BLaER1 treated with 17β-estradiol and CSF1 and Interleukin-3, amounts not matched to agents 10 nM and 100 nM (cell line): ENCODE measurements at regions not wholly inside any gene's neighbourhood (a gene's known extent, or its start where the extent isn't known, plus 50 kb on each side); places are given as distances from the start of the nearest gene placed in this dataset.
A peak's percentile ranks its signal among the peaks of the same experiment; 100 is the strongest.

Source experiments
- H3K27ac ChIP-seq, 11 experiments: shearing (Covaris generic); formaldehyde crosslinking; 2 replicates each; pipeline ENCODE4 v1.8.1; 2022
- H3K27me3 ChIP-seq, 11 experiments: shearing (Covaris generic); formaldehyde crosslinking; 2 replicates each; pipeline ENCODE4 v1.8.1; 2022
- H3K36me3 ChIP-seq, 11 experiments: shearing (Covaris generic); formaldehyde crosslinking; 2 replicates each; pipeline ENCODE4 v1.8.1; 2022
- H3K4me1 ChIP-seq, 10 experiments: shearing (Covaris generic); formaldehyde crosslinking; 2 replicates each; pipeline ENCODE4 v1.8.1; 2022
- H3K4me2 ChIP-seq, 11 experiments: shearing (Covaris generic); formaldehyde crosslinking; 2 replicates each; pipeline ENCODE4 v1.8.1; 2022
- H3K4me3 ChIP-seq, 10 experiments: shearing (Covaris generic); formaldehyde crosslinking; 2 replicates each; pipeline ENCODE4 v1.8.1; 2022
- H3K9ac ChIP-seq, 11 experiments: shearing (Covaris generic); formaldehyde crosslinking; 2 replicates each; pipeline ENCODE4 v1.8.1; 2022
- H3K9me3 ChIP-seq, 11 experiments: shearing (Covaris generic); formaldehyde crosslinking; replicated peaks in 1 of 11; 2 replicates each; pipeline ENCODE4 v1.8.1; 2022
- H4K20me1 ChIP-seq, 11 experiments: shearing (Covaris generic); formaldehyde crosslinking; 2 replicates each; pipeline ENCODE4 v1.8.1; 2022
- Cebpa-rat ChIP-seq, 11 experiments: shearing (Covaris generic); IDR thresholded peaks; 2 replicates each; pipeline ENCODE4 v1.8.1; 2022

DNA sequence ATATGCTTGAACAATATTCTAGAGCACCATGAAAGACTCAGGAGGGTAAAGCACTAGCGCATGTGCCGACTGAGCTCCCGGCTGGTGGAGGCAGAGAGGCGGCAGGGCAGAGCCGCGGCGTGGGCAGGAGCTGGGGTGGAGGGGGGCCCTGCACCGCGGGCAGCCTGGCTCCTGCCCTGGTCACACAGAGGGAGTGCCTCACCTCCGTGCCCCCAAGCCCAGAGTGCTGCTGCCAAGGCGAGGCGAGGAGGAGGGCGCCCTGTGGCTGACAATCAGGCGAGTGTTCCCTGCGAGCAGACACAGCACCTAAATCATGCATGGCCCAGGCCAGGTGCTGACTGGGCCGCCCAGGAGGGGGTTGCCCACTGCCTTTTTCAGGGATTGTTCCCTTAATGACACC lies 105.8 kb upstream of the TNRC6C start:
- no peak overlapping the region for H3K9ac ChIP-seq
- no peak overlapping the region for H3K27ac ChIP-seq
- H3K4me3 ChIP-seq: no peak overlapping the region
- 0 out of 22 replicates have a peak, but pooled peaks cover 0 to 9% (median 0%) of the 10 kb centered on the region in 11 experiments for H4K20me1 ChIP-seq
- H3K27me3 ChIP-seq: peaks cover 0 to 26% (median 0%) of the 10 kb centered on the region in 11 experiments; a peak in 4 of 22 replicates
- no peaks in the 10 kb centered on the region for H3K9me3 ChIP-seq
- no peaks in the 10 kb centered on the region for H3K36me3 ChIP-seq
- no peak for TF ChIP-seq Cebpa-rat (IDR thresholded peaks at IDR 0.05)
- H3K4me1 ChIP-seq: peaks cover 0 to 46% (median 20%) of the 10 kb centered on the region in 10 experiments; a peak in 17 of 20 replicates
- H3K4me2 ChIP-seq: peak overlapping the region in 1 of 11 experiments; percentile 5; a peak in 1 of 22 replicates

DNA sequence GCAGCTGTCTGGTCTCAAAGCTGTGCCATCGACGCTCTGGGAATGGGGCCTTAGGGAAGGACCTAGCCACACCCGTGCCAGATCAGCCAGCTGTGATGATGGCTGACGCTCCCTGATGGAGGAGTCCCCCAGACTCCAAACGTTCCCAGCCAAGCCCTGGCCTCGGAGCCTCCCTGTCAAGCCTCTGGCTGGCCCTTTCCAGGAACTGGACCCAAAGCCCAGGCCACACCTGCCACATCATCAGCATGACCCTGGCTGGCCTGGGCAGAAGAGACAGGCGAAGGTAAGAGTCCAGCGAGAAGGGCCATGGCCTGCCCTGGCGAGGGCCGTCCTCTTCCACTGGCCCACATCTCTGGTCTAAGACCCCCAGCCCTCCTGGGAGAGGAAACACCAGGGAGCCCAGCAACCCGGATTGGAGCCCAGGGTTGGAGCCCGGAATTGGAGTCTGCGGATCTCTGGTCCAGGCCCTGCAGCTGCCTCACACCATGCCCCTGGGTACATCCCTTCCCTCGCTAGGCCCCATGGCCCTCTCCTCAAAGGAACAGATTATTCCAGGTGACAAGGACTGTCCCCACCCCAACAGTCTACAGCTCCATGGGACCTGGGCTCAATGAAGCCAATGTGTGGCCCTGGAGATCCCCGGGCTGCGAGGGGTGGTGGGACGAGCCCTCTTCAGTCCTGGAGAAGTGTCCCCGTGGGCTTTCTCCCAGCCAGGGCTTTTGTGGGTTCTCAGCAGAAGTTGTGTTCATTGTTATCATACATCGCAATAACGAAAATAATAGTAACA lies 105.1 kb upstream of the TNRC6C start:
- Histone ChIP-seq H3K9me3 (no peaks in the 10 kb centered on the region), H3K27me3 (peaks cover 0 to 20% (median 0%) of the 10 kb centered on the region in 11 experiments; a peak in 4 of 22 replicates), H3K36me3 (no peaks in the 10 kb centered on the region), H3K4me1 (peaks cover 0 to 40% (median 13%) of the 10 kb centered on the region in 10 experiments; a peak in 15 of 20 replicates), H3K9ac (no peak overlapping the region), H4K20me1 (0 out of 22 replicates have a peak, but pooled peaks cover 0 to 6% (median 0%) of the 10 kb centered on the region in 11 experiments), H3K4me2 (peak overlapping the region in 4 of 11 experiments; percentile 41 to 55 (median 48); a peak in 7 of 22 replicates), H3K4me3 (no peak overlapping the region), H3K27ac (no peak overlapping the region)
- TF ChIP-seq Cebpa-rat (IDR thresholded peaks at IDR 0.05): no peak

GRCh38 chr17:77854083-77854758 lies 104.3 kb upstream of the TNRC6C start:
- no peaks in the 10 kb centered on the region for H3K36me3 ChIP-seq
- peaks cover 0 to 15% (median 0%) of the 10 kb centered on the region in 11 experiments; a peak in 3 of 22 replicates for H3K27me3 ChIP-seq
- no peak overlapping the region for H3K9ac ChIP-seq
- TF ChIP-seq Cebpa-rat (IDR thresholded peaks at IDR 0.05): no peak
- H3K4me1 ChIP-seq: peaks cover 0 to 35% (median 10%) of the 10 kb centered on the region in 10 experiments; a peak in 11 of 20 replicates
- H3K27ac ChIP-seq: no peak overlapping the region
- peak overlapping the region in 7 of 11 experiments; percentile 28 to 55 (median 45); a peak in 13 of 22 replicates for H3K4me2 ChIP-seq
- H3K4me3 ChIP-seq: no peak overlapping the region
- no peaks in the 10 kb centered on the region for H3K9me3 ChIP-seq
- 0 out of 22 replicates have a peak, but pooled peaks cover 0 to 6% (median 0%) of the 10 kb centered on the region in 11 experiments for H4K20me1 ChIP-seq

DNA sequence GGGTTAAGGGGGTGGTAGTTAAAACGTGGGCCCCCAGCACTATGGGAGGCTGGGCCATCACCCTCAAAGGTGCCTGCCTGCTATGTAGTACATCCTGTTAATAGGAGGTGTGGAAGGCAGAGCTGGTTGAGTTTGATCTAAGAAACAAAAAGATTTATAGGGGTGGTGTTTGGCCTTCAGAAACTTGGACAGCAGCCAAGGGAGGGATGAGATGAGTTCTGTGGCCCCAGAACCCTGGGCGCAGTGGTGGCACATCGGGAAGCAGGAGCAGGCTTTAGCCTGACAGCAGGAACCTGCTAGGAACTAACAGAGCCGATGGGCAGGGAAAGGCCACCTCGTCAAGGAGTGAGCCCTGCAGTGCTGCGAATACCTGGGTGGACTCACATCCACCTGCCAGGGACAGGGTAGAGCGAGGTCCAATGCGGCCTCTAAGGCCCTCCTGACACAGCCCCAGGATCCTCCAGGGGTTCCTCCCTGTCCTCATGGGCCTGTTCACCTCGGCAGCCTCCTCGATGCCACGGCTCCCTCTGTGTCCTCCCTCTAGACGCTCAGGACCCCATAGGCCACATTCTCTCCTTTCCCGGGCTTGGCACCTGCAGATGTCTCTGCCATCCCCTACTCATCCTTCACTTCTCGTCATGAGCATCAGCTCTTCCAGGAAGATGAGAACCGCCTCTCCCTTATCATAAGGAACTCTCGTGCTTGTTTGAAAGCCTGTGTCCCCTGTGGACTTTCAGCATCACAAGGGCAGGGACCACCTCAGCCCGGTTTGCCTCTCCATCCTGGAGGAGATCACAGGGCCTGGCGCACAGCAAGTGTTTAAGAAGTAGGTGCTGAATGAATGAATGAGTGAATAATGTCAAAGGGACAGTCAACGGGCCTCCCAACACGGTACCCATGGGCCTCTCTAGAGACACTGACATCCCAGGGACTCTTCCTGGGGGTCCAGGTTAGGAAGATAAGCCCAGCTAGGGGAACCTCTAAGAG lies 103.5 kb upstream of the TNRC6C start:
- no peak for TF ChIP-seq Cebpa-rat (IDR thresholded peaks at IDR 0.05)
- H3K9ac ChIP-seq: no peak overlapping the region
- H4K20me1 ChIP-seq: 0 out of 22 replicates have a peak, but pooled peaks cover 0 to 6% (median 0%) of the 10 kb centered on the region in 11 experiments
- peaks cover 0 to 14% (median 0%) of the 10 kb centered on the region in 11 experiments; a peak in 4 of 22 replicates for H3K27me3 ChIP-seq
- H3K9me3 ChIP-seq: no peaks in the 10 kb centered on the region
- no peaks in the 10 kb centered on the region for H3K36me3 ChIP-seq
- H3K4me3 ChIP-seq: no peak overlapping the region
- H3K4me1 ChIP-seq: peaks cover 0 to 35% (median 10%) of the 10 kb centered on the region in 10 experiments; a peak in 11 of 20 replicates
- H3K4me2 ChIP-seq: no peak overlapping the region; a peak in 1 of 22 replicates
- H3K27ac ChIP-seq: no peak overlapping the region

DNA sequence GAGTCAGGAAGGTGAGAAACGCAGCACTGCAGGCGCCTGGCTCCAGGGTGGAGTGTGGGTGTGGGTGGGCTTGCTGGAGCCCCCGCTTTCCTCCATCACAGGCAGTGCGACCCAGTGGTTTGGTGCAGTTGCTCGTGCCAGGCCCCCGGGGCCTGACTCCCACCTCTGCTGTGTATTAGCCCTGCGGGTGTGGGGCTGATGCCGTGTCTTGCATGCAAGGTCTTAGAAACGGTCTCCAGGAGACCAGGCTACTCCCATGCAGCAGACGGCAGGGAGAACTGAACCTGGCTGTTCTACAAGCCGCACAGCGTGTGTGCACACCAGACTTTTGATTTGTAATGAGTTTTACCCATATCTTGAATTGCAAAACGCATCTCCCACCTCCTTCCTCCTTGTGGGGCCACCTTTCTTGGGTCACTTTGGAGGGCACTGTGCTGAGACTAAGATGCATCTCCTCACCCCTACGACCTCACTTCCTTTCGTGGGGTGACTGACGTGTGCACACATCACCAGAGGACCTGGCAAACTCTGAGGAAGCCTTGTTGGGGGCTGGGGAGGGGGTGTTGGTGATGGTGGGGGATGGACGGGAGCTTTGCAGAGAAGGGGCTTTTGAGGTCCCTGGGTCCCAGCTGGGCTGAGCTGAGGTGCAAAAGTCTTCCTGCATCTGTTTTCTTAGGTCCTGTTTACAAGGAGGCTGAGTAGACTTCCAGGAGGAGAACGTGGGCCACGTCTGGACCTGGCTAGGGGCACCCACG lies 101.8 kb upstream of the TNRC6C start:
- Histone ChIP-seq H3K9me3 (no peaks in the 10 kb centered on the region), H3K4me1 (peaks cover 0 to 37% (median 11%) of the 10 kb centered on the region in 10 experiments; a peak in 12 of 20 replicates), H3K27ac (no peak overlapping the region), H3K4me2 (peak overlapping the region in 3 of 11 experiments; percentile 5 to 23 (median 12); a peak in 3 of 22 replicates), H3K4me3 (no peak overlapping the region), H3K9ac (no peak overlapping the region), H3K27me3 (peaks cover 0 to 22% (median 0%) of the 10 kb centered on the region in 11 experiments; a peak in 4 of 22 replicates), H3K36me3 (no peaks in the 10 kb centered on the region), H4K20me1 (peaks cover 0 to 6% (median 0%) of the 10 kb centered on the region in 11 experiments; a peak in 1 of 22 replicates)
- TF ChIP-seq Cebpa-rat (IDR thresholded peaks at IDR 0.05): no peak

DNA sequence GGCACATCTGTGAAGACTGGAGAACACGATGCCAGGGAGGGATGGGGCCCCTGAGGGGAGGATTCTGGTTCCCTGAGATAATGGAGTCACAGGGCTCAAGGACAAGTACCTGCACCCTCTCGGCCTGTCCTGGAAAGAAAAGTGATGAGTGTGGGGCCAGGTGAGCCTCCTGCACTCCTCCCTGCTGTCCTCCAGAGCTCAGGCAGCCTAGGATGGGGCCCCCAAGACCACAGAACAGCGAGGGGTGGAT lies 101.3 kb upstream of the TNRC6C start:
- no peak overlapping the region for H3K4me3 ChIP-seq
- TF ChIP-seq Cebpa-rat (IDR thresholded peaks at IDR 0.05): no peak
- H3K9ac ChIP-seq: no peak overlapping the region
- H3K9me3 ChIP-seq: no peaks in the 10 kb centered on the region
- H3K27ac ChIP-seq: no peak overlapping the region
- H3K4me1 ChIP-seq: peaks cover 0 to 42% (median 15%) of the 10 kb centered on the region in 10 experiments; a peak in 13 of 20 replicates
- H3K4me2 ChIP-seq: 0 out of 22 replicates have a peak overlapping the region, but pooled peaks of 2 of the 11 experiments have one; percentile 5 to 12
- H4K20me1 ChIP-seq: peaks cover 0 to 6% (median 0%) of the 10 kb centered on the region in 11 experiments; a peak in 2 of 22 replicates
- no peaks in the 10 kb centered on the region for H3K36me3 ChIP-seq
- peaks cover 0 to 22% (median 0%) of the 10 kb centered on the region in 11 experiments; a peak in 4 of 22 replicates for H3K27me3 ChIP-seq

DNA sequence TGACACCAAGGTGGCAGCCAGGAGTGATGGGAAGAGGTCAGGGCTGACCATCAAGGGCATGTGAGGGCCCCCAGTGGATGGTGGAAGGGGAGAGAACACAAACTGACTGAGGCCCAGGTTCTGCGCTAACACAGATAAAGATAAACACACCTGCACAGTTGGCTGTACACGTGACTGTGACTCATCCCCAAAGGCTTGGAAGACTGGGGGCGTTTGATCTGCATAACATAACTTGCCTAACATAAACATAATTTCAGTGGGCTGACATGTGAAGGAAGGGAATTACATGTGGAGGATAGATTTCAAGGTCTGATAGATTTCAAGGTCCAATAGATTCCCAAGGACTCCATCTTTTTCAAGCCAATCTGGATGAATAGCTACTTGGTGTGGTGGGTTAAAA lies 100.9 kb upstream of the TNRC6C start:
- Histone ChIP-seq H3K4me3 (no peak overlapping the region), H3K4me1 (peaks cover 0 to 42% (median 18%) of the 10 kb centered on the region in 10 experiments; a peak in 14 of 20 replicates), H3K4me2 (peak overlapping the region in 1 of 11 experiments; percentile 5; a peak in 1 of 22 replicates), H3K36me3 (no peaks in the 10 kb centered on the region), H4K20me1 (peaks cover 0 to 5% (median 0%) of the 10 kb centered on the region in 11 experiments; a peak in 2 of 22 replicates), H3K27me3 (peaks cover 0 to 23% (median 0%) of the 10 kb centered on the region in 11 experiments; a peak in 4 of 22 replicates), H3K27ac (no peak overlapping the region), H3K9me3 (no peaks in the 10 kb centered on the region), H3K9ac (no peak overlapping the region)
- TF ChIP-seq Cebpa-rat (IDR thresholded peaks at IDR 0.05): no peak
